Neutrophil (primary cell): ENCODE measurements at regions not wholly inside any gene's neighbourhood (a gene's known extent, or its start where the extent isn't known, plus 50 kb on each side); places are given as distances from the start of the nearest gene placed in this dataset.
A peak's percentile ranks its signal among the peaks of the same experiment; 100 is the strongest.

Experiments used
- H3K27ac ChIP-seq: fragments of 200-600 bp; sonication (generic); 2 replicates; pipeline ENCODE4 v1.5.1; 2016; ENCODE audit warnings: mild to moderate bottlenecking, moderate library complexity
- H3K27me3 ChIP-seq: fragments of 200-600 bp; sonication (generic); 2 replicates; pipeline ENCODE4 v1.6.0; 2016; ENCODE audit warnings: mild to moderate bottlenecking
- H3K36me3 ChIP-seq: fragments of 200-600 bp; sonication (generic); 2 replicates; pipeline ENCODE4 v1.5.1; 2017
- H3K4me1 ChIP-seq, 2 experiments: fragments of 200-600 bp in 1 of 2; sonication (generic) in 1 of 2; 1 replicate in 1 of 2; 2 replicates in 1 of 2; pipeline versions ENCODE4 v1.5.1 to v1.6.1; 2013 to 2016; ENCODE audit warnings: low read depth in 1 of 2, low read length in 1 of 2, mild to moderate bottlenecking in 1 of 2, moderate library complexity in 1 of 2; ENCODE audit not compliant: control insufficient read depth in 1 of 2, insufficient read depth in 1 of 2
- H3K4me3 ChIP-seq, 2 experiments: fragments of 200-600 bp in 1 of 2; sonication (generic) in 1 of 2; 1 replicate in 1 of 2; 2 replicates in 1 of 2; pipeline ENCODE4 v1.5.1; 2013 to 2016; ENCODE audit warnings: low read depth in 1 of 2, low read length in 1 of 2, mild to moderate bottlenecking in 1 of 2, moderate library complexity in 1 of 2
- H3K9me3 ChIP-seq: fragments of 200-600 bp; sonication (generic); 2 replicates; pipeline ENCODE4 v1.5.1; 2016
- CTCF ChIP-seq: fragments of 200-600 bp; sonication (generic); IDR thresholded peaks from 2 replicates; pipeline ENCODE4 v1.5.1; 2016; ENCODE audit warnings: antibody characterized with exemption

GRCh38 chr6:111993342-111993741 is 60.6 kb upstream of the CCN6 start:
- Histone ChIP-seq H3K4me1 (peaks cover 0 to 6% of the 10 kb centered on the region in 2 experiments), H3K27me3 (peaks cover 25% of the 10 kb centered on the region), H3K9me3 (no peaks in the 10 kb centered on the region), H3K36me3 (no peaks in the 10 kb centered on the region), H3K4me3 (no peak overlapping the region), H3K27ac (no peak overlapping the region)
- TF ChIP-seq CTCF, result no peak

- peaks cover 25% of the 10 kb centered on the region for H3K27me3 ChIP-seq
- H3K9me3 ChIP-seq, result no peaks in the 10 kb centered on the region
- no peak for TF ChIP-seq CTCF
- no peaks in the 10 kb centered on the region for H3K36me3 ChIP-seq
- no peak overlapping the region for H3K27ac ChIP-seq
- H3K4me1 ChIP-seq, result peaks cover 0 to 6% of the 10 kb centered on the region in 2 experiments
- H3K4me3 ChIP-seq, result no peak overlapping the region
These were observed 59.1 kb upstream of the CCN6 start for GRCh38 chr6:111994791-111995190.

GRCh38 chr6:111995404-111995803 is 58.5 kb upstream of the CCN6 start:
- no peak for TF ChIP-seq CTCF
- Histone ChIP-seq H3K4me3 (no peak overlapping the region), H3K4me1 (peaks cover 0 to 6% of the 10 kb centered on the region in 2 experiments), H3K36me3 (no peaks in the 10 kb centered on the region), H3K27me3 (peaks cover 25% of the 10 kb centered on the region), H3K27ac (no peak overlapping the region), H3K9me3 (no peaks in the 10 kb centered on the region)

- H3K27me3 ChIP-seq, result peaks cover 27% of the 10 kb centered on the region
- no peak overlapping the region for H3K27ac ChIP-seq
- no peaks in the 10 kb centered on the region for H3K9me3 ChIP-seq
- H3K4me3 ChIP-seq, result no peak overlapping the region
- H3K36me3 ChIP-seq, result no peaks in the 10 kb centered on the region
- TF ChIP-seq CTCF, result no peak
- H3K4me1 ChIP-seq, result peaks cover 0 to 6% of the 10 kb centered on the region in 2 experiments
These were observed 57.6 kb upstream of the CCN6 start for GRCh38 chr6:111996144-111996865.

GRCh38 chr6:111997078-111997852 is 56.6 kb upstream of the CCN6 start:
- Histone ChIP-seq H3K4me3 (no peak overlapping the region), H3K36me3 (no peaks in the 10 kb centered on the region), H3K27me3 (peaks cover 29% of the 10 kb centered on the region), H3K27ac (no peak overlapping the region), H3K4me1 (peaks cover 0 to 6% of the 10 kb centered on the region in 2 experiments), H3K9me3 (no peaks in the 10 kb centered on the region)
- peak; percentile 81 for TF ChIP-seq CTCF
